ENCODE measurements at regions not wholly inside any gene's neighbourhood (a gene's known extent, or its start where the extent isn't known, plus 50 kb on each side); places are given as distances from the start of the nearest gene placed in this dataset.

GRCh38 chr4:24209906-24210305, 320.1 kb upstream of the PPARGC1A start:
- TF ChIP-seq CTCF (conservative IDR thresholded peaks at IDR 0.05), result no peak
- TF ChIP-seq ZFX (IDR thresholded peaks at IDR 0.05), result no peak
